Right hindlimb (tissue), 1 donor: ENCODE measurements at regions not wholly inside any gene's neighbourhood (a gene's known extent, or its start where the extent isn't known, plus 50 kb on each side); places are given as distances from the start of the nearest gene placed in this dataset.
"Not testable (repeated sequence)": the region's sequence is repeated elsewhere in the genome, so short reads cannot be mapped to it uniquely, and the experiment has no call there.

ENCODE experiments used
- DNase-seq: peaks from one replicate; pipeline ENCODE4 v3.0.0-alpha.2; 2018

GRCh38 chr7:3094701-3095445 is 51.2 kb upstream of the CARD11 start:
- no peak for DNase-seq

- DNase-seq, result no peak
Measured at GRCh38 chr7:3097734-3098133, 54.1 kb upstream of the CARD11 start.

- no peak for DNase-seq
Measured at GRCh38 chr7:3102159-3102558, 58.5 kb upstream of the CARD11 start.

- no peak for DNase-seq
Measured at GRCh38 chr7:3103614-3104398, 60.1 kb upstream of the CARD11 start.

GRCh38 chr7:3105856-3106255 is 62.2 kb upstream of the CARD11 start:
- no peak for DNase-seq

- DNase-seq, result no peak
Measured at GRCh38 chr7:3106361-3106826, 62.7 kb upstream of the CARD11 start.

GRCh38 chr7:3107228-3107763 is 63.6 kb upstream of the CARD11 start:
- no peak for DNase-seq

GRCh38 chr7:3107889-3108570 is 64.4 kb upstream of the CARD11 start:
- DNase-seq, result no peak

- no peak for DNase-seq
Measured at GRCh38 chr7:3109311-3109915, 65.7 kb upstream of the CARD11 start.

GRCh38 chr7:3112479-3113134 is 68.9 kb upstream of the CARD11 start:
- no peak for DNase-seq

GRCh38 chr7:3114917-3115316 is 71.2 kb upstream of the CARD11 start:
- no peak for DNase-seq

- DNase-seq, result no peak
Measured at GRCh38 chr7:3117081-3117480, 73.4 kb upstream of the CARD11 start.

GRCh38 chr7:3117488-3118231 is 74.0 kb upstream of the CARD11 start:
- DNase-seq, result no peak

GRCh38 chr7:3119352-3119927 is 75.8 kb upstream of the CARD11 start:
- not testable (repeated sequence) for DNase-seq

- DNase-seq, result no peak
Measured at GRCh38 chr7:3119963-3120362, 76.3 kb upstream of the CARD11 start.

- DNase-seq, result no peak
Measured at GRCh38 chr7:3120513-3120912, 76.8 kb upstream of the CARD11 start.

- DNase-seq, result no peak
Measured at GRCh38 chr7:3128857-3129490, 85.3 kb upstream of the CARD11 start.

GRCh38 chr7:3133811-3134385 is 90.2 kb upstream of the CARD11 start:
- DNase-seq, result no peak

GRCh38 chr7:3134745-3135144 is 91.1 kb upstream of the CARD11 start:
- DNase-seq, result no peak

- no peak for DNase-seq
Measured at GRCh38 chr7:3135626-3136025, 92.0 kb upstream of the CARD11 start.
